ENCODE measurements at regions not wholly inside any gene's neighbourhood (a gene's known extent, or its start where the extent isn't known, plus 50 kb on each side); places are given as distances from the start of the nearest gene placed in this dataset.

DNA sequence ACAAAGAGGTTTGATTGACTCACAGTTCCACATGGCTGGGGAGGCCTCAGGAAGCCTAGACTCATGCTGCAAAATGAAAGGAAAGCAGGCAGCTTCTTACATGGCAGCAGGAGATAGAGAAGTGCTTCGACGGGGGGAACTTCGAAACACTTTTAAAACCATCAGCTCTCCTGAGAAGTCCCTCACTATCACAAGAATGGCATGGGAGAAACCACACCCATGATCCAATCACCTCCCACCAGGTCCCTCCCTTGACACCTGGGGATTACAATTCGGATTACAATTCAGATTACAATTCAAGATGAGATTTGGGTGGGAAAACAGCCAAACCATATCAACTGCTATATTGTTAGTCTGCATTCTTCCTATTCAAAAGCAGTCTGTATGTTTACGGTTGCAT is 322.3 kb upstream of the ISL1 start:
- Histone ChIP-seq H3K4me1 (ENCODE audit: insufficient read depth, low read length) (no peaks in the 10 kb centered on the region), H3K27me3 (ENCODE audit: insufficient read depth, low read length) (no peaks in the 10 kb centered on the region)

DNA sequence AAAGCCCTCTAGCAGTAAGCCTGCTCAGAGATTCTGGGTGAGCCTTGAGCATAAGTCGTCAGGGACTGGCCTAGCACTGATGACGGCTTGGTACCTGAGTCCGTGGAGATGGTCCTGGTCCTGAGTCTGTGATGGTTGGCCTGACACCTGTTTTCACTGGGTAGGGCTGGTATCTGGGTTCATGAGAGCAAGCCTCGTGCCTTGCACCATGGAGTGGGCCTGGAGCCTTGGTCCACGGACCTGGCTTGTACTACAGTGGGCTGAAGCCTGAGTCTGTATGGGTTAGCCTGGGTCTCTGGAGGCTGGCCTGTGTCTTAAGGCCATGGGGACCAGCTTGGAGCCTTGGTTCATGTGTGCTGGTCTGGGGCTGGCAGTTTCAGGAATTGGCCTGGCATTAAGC is 310.3 kb upstream of the ISL1 start:
- no peaks in the 10 kb centered on the region for H3K27me3 ChIP-seq (ENCODE audit: insufficient read depth, low read length)
- H3K9ac ChIP-seq (ENCODE audit: low read depth, low read length): no peak overlapping the region
- H3K27ac ChIP-seq (ENCODE audit: low read length): no peak overlapping the region
- no peaks in the 10 kb centered on the region for H3K4me1 ChIP-seq (ENCODE audit: insufficient read depth, low read length)
- H3K36me3 ChIP-seq (ENCODE audit: insufficient read depth, low read depth, low read length): no peaks in the 10 kb centered on the region
- H3K4me3 ChIP-seq (ENCODE audit: low read length): no peak overlapping the region
- no peaks in the 10 kb centered on the region for H3K9me3 ChIP-seq (ENCODE audit: insufficient read depth, low read depth, low read length)

More for the DNA sequence above, 322.3 kb upstream of the ISL1 start:
- Histone ChIP-seq H3K27ac (ENCODE audit: low read length) (no peak overlapping the region), H3K9me3 (ENCODE audit: insufficient read depth, low read depth, low read length) (no peaks in the 10 kb centered on the region; the same call in 1 of the 2 replicates), H3K36me3 (ENCODE audit: insufficient read depth, low read depth, low read length) (no peaks in the 10 kb centered on the region), H3K9ac (ENCODE audit: low read depth, low read length) (no peak overlapping the region), H3K4me3 (ENCODE audit: low read length) (no peak overlapping the region)

DNA sequence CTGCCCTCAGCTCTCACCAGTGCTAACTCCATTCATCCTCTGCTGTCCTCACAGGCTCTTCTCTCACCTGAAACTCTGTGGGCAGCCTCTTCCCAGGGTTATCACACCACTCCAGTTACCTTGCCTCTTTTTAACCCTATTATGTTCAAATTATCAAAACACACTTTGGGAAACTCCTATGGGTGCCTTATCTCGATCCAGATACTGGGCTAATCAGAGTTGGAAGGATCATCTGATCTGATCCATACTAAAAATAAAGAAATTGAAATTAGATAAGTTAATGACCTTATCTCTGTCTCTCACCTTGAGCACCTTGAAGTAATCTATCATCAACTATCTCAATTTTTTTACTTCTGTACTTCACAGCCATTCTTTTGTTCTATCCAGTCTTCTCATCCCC is 300.5 kb upstream of the ISL1 start:
- Histone ChIP-seq H3K4me3 (ENCODE audit: low read length) (no peak overlapping the region), H3K27ac (ENCODE audit: low read length) (no peak overlapping the region), H3K9me3 (ENCODE audit: insufficient read depth, low read depth, low read length) (no peaks in the 10 kb centered on the region), H3K27me3 (ENCODE audit: insufficient read depth, low read length) (no peaks in the 10 kb centered on the region), H3K36me3 (ENCODE audit: insufficient read depth, low read depth, low read length) (no peaks in the 10 kb centered on the region), H3K9ac (ENCODE audit: low read depth, low read length) (no peak overlapping the region), H3K4me1 (ENCODE audit: insufficient read depth, low read length) (no peaks in the 10 kb centered on the region)

DNA sequence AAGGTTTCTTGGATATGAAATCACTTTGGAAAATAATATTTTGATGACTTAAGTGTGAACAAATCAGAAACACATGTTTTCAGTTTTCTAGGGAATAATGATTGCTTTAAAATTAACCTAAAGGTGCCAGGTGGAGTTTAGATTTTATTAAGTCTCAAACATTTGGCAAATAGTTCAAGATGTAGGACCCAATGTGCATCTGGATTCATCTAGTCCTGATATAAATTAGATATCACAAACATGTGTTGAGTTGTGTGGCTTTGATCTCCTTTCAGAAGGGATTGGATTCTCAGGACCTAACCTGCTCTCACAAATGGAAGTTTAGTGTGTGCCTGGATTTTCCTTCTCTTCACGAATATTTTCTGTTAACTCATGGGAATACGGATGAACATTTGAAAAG is 291.4 kb upstream of the ISL1 start:
- no peak overlapping the region for H3K4me3 ChIP-seq (ENCODE audit: low read length)

DNA sequence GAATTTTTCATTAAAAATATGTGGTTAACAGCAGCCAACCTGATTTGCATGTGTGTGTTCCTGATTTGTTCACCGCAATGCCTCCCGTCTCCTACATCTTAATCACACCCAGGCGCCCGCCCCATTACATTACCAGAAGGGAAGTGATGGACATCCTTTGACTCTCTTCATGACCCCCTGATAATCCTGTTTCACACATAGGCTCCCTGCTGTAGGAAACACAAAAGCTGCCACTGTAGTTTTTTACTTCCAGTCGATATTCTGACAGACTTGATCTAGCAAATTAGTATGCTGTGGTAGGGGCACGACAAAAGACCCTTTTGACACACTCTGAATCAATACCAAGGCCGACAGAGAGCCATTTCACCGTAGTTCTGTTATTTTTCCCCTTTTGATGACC is 287.8 kb upstream of the ISL1 start:
- Histone ChIP-seq H3K4me3 (ENCODE audit: low read length) (no peak overlapping the region), H3K9ac (ENCODE audit: low read depth, low read length) (no peak overlapping the region), H3K36me3 (ENCODE audit: insufficient read depth, low read depth, low read length) (no peaks in the 10 kb centered on the region), H3K27ac (ENCODE audit: low read length) (no peak overlapping the region), H3K9me3 (ENCODE audit: insufficient read depth, low read depth, low read length) (no peaks in the 10 kb centered on the region), H3K27me3 (ENCODE audit: insufficient read depth, low read length) (peaks cover 26% of the 10 kb centered on the region; the same call in 1 of the 2 replicates), H3K4me1 (ENCODE audit: insufficient read depth, low read length) (no peaks in the 10 kb centered on the region; the same call in 1 of the 2 replicates)

More for the DNA sequence above, 291.4 kb upstream of the ISL1 start:
- no peaks in the 10 kb centered on the region; the same call in 1 of the 2 replicates for H3K4me1 ChIP-seq (ENCODE audit: insufficient read depth, low read length)
- H3K27ac ChIP-seq (ENCODE audit: low read length): no peak overlapping the region
- H3K9ac ChIP-seq (ENCODE audit: low read depth, low read length): no peak overlapping the region
- peaks cover 16% of the 10 kb centered on the region; the same call in 1 of the 2 replicates for H3K27me3 ChIP-seq (ENCODE audit: insufficient read depth, low read length)
- no peaks in the 10 kb centered on the region for H3K9me3 ChIP-seq (ENCODE audit: insufficient read depth, low read depth, low read length)
- no peaks in the 10 kb centered on the region for H3K36me3 ChIP-seq (ENCODE audit: insufficient read depth, low read depth, low read length)

DNA sequence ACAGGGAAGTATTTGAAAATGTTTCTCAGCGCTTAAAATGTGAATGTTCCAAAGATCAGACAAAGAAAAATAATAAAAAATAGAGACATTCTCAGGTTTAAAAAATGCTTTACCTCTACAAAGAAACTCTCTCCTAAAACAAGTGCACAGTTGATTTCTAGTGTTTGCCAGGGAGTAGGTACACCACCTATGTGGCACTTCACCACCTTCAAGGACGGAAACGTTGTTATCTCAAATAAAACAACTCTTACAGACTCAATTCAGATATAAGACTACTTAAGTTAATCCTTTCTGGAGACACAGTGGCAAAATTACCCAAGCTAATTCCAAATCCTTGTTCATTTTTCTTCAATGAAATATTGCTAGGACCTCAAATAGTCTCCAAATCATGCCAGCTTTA is 286.4 kb upstream of the ISL1 start:
- H3K9ac ChIP-seq (ENCODE audit: low read depth, low read length): no peak overlapping the region
- no peaks in the 10 kb centered on the region for H3K9me3 ChIP-seq (ENCODE audit: insufficient read depth, low read depth, low read length)
- no peak overlapping the region for H3K4me3 ChIP-seq (ENCODE audit: low read length)
- no peaks in the 10 kb centered on the region for H3K36me3 ChIP-seq (ENCODE audit: insufficient read depth, low read depth, low read length)
- peaks cover 26% of the 10 kb centered on the region; the same call in 1 of the 2 replicates for H3K27me3 ChIP-seq (ENCODE audit: insufficient read depth, low read length)
- no peak overlapping the region for H3K27ac ChIP-seq (ENCODE audit: low read length)
- H3K4me1 ChIP-seq (ENCODE audit: insufficient read depth, low read length): no peaks in the 10 kb centered on the region; the same call in 1 of the 2 replicates

DNA sequence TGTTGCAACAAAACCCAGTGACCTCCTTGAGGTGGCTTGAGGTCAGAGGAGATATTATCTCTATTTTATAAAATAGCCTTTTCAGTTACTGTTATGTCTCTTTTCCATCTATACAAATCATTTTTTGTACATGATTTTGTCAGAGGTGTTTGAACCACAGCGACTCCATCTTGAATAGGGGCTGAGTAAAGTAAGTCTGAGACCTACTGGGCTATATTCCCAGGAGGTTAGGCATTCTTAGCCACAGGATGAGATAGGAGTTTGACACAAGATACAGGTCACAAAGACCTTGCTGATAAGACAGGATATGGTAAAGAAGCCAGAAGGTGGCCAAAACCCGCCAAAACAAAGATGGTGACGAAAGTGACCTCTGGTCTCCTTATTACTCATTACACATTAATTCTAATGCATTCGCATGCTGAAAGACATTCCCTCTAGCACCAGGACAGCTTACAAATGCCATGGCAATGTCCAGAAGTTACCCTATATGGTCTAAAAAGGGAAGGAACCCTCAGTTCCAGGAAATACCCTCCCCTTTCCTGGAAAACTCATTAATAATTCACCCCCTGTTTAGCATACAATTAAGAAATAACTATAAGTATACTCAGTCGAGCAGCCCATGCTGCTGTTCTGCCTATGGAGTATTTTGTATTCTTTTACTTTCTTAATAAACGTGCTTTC is 283.9 kb upstream of the ISL1 start:
- Histone ChIP-seq H3K9ac (ENCODE audit: low read depth, low read length) (no peak overlapping the region), H3K4me3 (ENCODE audit: low read length) (no peak overlapping the region)

DNA sequence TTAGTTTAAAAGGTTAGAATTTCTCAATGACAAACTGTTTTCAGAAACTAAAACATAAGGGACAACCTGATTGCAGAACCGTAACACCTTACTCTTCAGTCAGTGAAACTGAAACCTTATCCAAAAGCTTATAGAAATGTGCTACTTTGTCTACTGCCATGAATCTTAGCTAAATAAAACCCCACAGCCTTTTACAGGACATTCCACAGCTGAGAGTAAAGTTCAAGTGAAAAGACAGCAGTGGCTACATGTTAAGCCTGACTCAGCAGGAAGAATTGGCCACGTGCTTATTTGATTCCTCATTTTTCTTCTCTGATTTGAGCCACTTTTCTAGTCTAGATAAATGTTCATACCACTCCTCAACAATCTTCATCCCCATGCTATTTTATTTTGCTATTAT is 278.7 kb upstream of the ISL1 start:
- Histone ChIP-seq H3K36me3 (ENCODE audit: insufficient read depth, low read depth, low read length) (no peaks in the 10 kb centered on the region), H3K9ac (ENCODE audit: low read depth, low read length) (no peak overlapping the region)

More for the DNA sequence above, 283.9 kb upstream of the ISL1 start:
- no peak overlapping the region for H3K27ac ChIP-seq (ENCODE audit: low read length)
- peaks cover 21% of the 10 kb centered on the region; the same call in 1 of the 2 replicates for H3K27me3 ChIP-seq (ENCODE audit: insufficient read depth, low read length)
- no peaks in the 10 kb centered on the region for H3K9me3 ChIP-seq (ENCODE audit: insufficient read depth, low read depth, low read length)
- no peaks in the 10 kb centered on the region; the same call in 1 of the 2 replicates for H3K4me1 ChIP-seq (ENCODE audit: insufficient read depth, low read length)
- no peaks in the 10 kb centered on the region for H3K36me3 ChIP-seq (ENCODE audit: insufficient read depth, low read depth, low read length)

DNA sequence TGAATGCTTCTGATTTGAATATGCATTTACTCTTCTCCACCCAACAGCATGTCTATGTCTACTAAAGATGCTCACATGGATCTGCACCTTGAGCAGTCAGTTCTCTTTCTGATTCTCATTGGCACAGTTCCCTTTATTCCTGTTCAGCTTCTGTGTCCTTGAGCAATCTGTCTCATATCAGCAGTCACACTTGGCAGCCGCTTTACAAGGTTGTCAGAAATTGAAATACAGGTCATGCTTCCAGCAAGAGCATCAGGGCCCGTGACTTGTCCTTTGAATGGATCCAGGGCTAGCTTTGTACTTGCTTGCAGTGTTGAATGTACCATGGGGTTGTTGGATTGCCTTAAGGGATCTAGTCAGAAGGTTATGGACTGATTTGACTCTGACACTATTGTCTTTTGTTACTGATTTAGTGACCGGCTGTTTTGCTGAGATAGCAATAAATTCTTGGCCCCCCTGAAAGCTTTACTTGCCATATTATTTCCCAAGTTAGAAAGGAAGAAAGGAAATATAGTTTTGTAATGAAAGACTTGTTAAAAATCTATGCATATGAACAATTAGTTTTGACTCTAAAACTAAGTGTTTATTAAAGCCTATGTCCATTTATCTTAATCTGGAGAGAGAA is 273.4 kb upstream of the ISL1 start:
- no peak overlapping the region for H3K4me3 ChIP-seq (ENCODE audit: low read length)
- no peaks in the 10 kb centered on the region for H3K9me3 ChIP-seq (ENCODE audit: insufficient read depth, low read depth, low read length)
- H3K27ac ChIP-seq (ENCODE audit: low read length): no peak overlapping the region
- H3K4me1 ChIP-seq (ENCODE audit: insufficient read depth, low read length): no peaks in the 10 kb centered on the region
- H3K27me3 ChIP-seq (ENCODE audit: insufficient read depth, low read length): no peaks in the 10 kb centered on the region
- no peak overlapping the region for H3K9ac ChIP-seq (ENCODE audit: low read depth, low read length)
- H3K36me3 ChIP-seq (ENCODE audit: insufficient read depth, low read depth, low read length): no peaks in the 10 kb centered on the region

More for the DNA sequence above, 278.7 kb upstream of the ISL1 start:
- Histone ChIP-seq H3K4me1 (ENCODE audit: insufficient read depth, low read length) (no peaks in the 10 kb centered on the region), H3K9me3 (ENCODE audit: insufficient read depth, low read depth, low read length) (no peaks in the 10 kb centered on the region), H3K27ac (ENCODE audit: low read length) (no peak overlapping the region), H3K4me3 (ENCODE audit: low read length) (no peak overlapping the region), H3K27me3 (ENCODE audit: insufficient read depth, low read length) (peaks cover 6% of the 10 kb centered on the region; the same call in 1 of the 2 replicates)

DNA sequence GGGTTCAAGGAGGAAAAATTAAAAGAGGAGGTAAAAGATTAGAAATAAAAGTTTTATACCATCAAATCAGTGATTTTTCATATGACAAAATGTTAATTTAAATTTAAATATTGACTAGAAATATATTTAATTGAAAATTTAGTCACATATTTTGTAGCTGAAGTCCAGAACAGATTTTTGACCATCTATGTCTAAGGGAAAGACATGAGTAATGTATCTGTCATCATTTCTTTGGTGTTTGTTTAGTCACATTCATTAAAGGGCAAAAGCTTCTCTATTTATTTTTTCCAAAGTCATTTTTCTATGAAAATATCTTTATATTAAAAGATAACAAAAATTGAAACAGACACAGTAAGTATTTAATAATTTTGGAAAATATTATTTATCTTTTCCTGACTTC is 252.0 kb upstream of the ISL1 start:
- no peak overlapping the region for H3K27ac ChIP-seq (ENCODE audit: low read length)
- no peaks in the 10 kb centered on the region for H3K4me1 ChIP-seq (ENCODE audit: insufficient read depth, low read length)
- no peaks in the 10 kb centered on the region for H3K27me3 ChIP-seq (ENCODE audit: insufficient read depth, low read length)
- peaks cover 3% of the 10 kb centered on the region; the same call in 1 of the 2 replicates for H3K9me3 ChIP-seq (ENCODE audit: insufficient read depth, low read depth, low read length)
- no peak overlapping the region for H3K9ac ChIP-seq (ENCODE audit: low read depth, low read length)
- no peak overlapping the region for H3K4me3 ChIP-seq (ENCODE audit: low read length)
- H3K36me3 ChIP-seq (ENCODE audit: insufficient read depth, low read depth, low read length): no peaks in the 10 kb centered on the region

DNA sequence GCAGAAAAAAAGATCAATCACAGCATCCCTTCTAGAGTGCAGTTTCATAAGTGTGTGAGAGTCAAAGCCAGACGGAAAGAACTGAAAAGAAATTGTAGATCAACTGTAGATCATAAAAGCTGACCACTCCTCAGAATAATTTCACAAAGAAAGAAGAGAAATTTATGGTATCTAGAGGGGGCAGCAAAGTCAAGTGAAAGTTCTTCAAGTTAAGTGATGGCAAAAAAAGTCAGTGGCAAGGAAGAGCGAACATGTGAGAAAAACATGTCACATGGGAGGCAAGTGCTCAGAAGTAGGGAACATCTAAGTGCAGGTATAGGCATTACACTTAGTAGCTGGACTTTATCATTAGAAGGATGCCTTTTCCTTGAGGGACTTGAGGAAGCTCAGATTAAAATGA is 245.1 kb upstream of the ISL1 start:
- Histone ChIP-seq H3K36me3 (ENCODE audit: insufficient read depth, low read depth, low read length) (no peaks in the 10 kb centered on the region), H3K27ac (ENCODE audit: low read length) (no peak overlapping the region), H3K4me1 (ENCODE audit: insufficient read depth, low read length) (no peaks in the 10 kb centered on the region), H3K9me3 (ENCODE audit: insufficient read depth, low read depth, low read length) (no peaks in the 10 kb centered on the region), H3K27me3 (ENCODE audit: insufficient read depth, low read length) (no peaks in the 10 kb centered on the region), H3K9ac (ENCODE audit: low read depth, low read length) (no peak overlapping the region), H3K4me3 (ENCODE audit: low read length) (no peak overlapping the region)

DNA sequence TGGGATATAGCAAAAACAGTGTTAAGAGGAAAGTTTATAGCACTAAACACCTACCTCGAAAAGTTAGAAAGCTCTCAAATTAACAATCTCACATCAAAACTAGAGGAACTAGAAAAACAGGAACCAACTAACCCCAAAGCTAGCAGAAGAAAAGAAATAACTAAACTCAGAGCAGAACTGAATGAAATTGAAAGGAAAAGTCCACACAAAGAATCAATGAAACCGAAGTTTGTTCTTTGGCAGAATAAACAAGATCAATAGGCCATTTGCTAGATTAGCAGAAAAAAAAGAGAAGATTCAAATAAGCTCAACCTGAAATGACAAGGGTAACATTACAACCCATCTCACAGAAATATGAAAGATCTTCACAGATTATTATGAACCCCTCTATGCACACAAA is 234.8 kb upstream of the ISL1 start:
- no peaks in the 10 kb centered on the region for H3K4me1 ChIP-seq (ENCODE audit: insufficient read depth, low read length)
- no peak overlapping the region for H3K4me3 ChIP-seq (ENCODE audit: low read length)
- no peaks in the 10 kb centered on the region for H3K27me3 ChIP-seq (ENCODE audit: insufficient read depth, low read length)
- no peaks in the 10 kb centered on the region for H3K9me3 ChIP-seq (ENCODE audit: insufficient read depth, low read depth, low read length)
- no peak overlapping the region for H3K27ac ChIP-seq (ENCODE audit: low read length)
- H3K36me3 ChIP-seq (ENCODE audit: insufficient read depth, low read depth, low read length): no peaks in the 10 kb centered on the region
- H3K9ac ChIP-seq (ENCODE audit: low read depth, low read length): no peak overlapping the region

All from iPS-20b (cell line).